ENCODE measurements at regions not wholly inside any gene's neighbourhood (a gene's known extent, or its start where the extent isn't known, plus 50 kb on each side); places are given as distances from the start of the nearest gene placed in this dataset.

GRCh38 chr5:82931110-82931509, 146.1 kb downstream of the TMEM167A start:
- TF ChIP-seq CTCF (IDR thresholded peaks at IDR 0.05 in 8 of 11, conservative IDR thresholded peaks at IDR 0.05 in 3 of 11): no peak
- no peak for TF ChIP-seq POLR2A (IDR thresholded peaks at IDR 0.05)
- no peak for TF ChIP-seq POLR2AphosphoS5 (IDR thresholded peaks at IDR 0.05)
